Thoracic aorta (tissue), 2 donors: ENCODE measurements at regions not wholly inside any gene's neighbourhood (a gene's known extent, or its start where the extent isn't known, plus 50 kb on each side); places are given as distances from the start of the nearest gene placed in this dataset.

ENCODE experiments used
- ATAC-seq: fragments of 150-250 bp; one replicate; pipeline ENCODE4 v1.8.0; 2017; ENCODE audit warnings: low read depth; ENCODE audit not compliant: insufficient number of reproducible peaks, low FRiP score
- DNase-seq: peaks from one replicate; pipeline ENCODE4 v3.0.0-alpha.2; 2020; ENCODE audit warnings: low spot score
- H3K27ac ChIP-seq, 2 donors: fragments of 200-600 bp; sonication (generic); 1 replicate in 1 of 2; 2 replicates in 1 of 2; pipeline ENCODE4 v1.5.1; 2016; ENCODE audit warnings: mild to moderate bottlenecking in 2 of 2, moderate library complexity in 2 of 2
- H3K27me3 ChIP-seq: fragments of 200-600 bp; sonication (generic); replicated peaks from 2 replicates; pipeline ENCODE4 v1.6.0; 2016; ENCODE audit warnings: mild to moderate bottlenecking; ENCODE audit not compliant: insufficient read depth
- H3K36me3 ChIP-seq: fragments of 200-600 bp; sonication (generic); one replicate; pipeline ENCODE4 v1.5.1; 2016
- H3K4me1 ChIP-seq, 2 donors: fragments of 200-600 bp; sonication (generic); 1 replicate in 1 of 2; 2 replicates in 1 of 2; pipeline versions ENCODE4 v1.5.1 to v1.6.0; 2016; ENCODE audit warnings: low read depth in 2 of 2, mild to moderate bottlenecking in 1 of 2; ENCODE audit not compliant: control insufficient read depth in 1 of 2
- H3K4me3 ChIP-seq: fragments of 200-600 bp; sonication (generic); 2 replicates; pipeline ENCODE4 v1.5.1; 2016; ENCODE audit warnings: mild to moderate bottlenecking
- H3K9me3 ChIP-seq: fragments of 200-600 bp; sonication (generic); 2 replicates; pipeline ENCODE4 v1.5.1; 2016
- TF ChIP-seq, protein P1 (sequence below): fragments of 200-600 bp; sonication (generic); IDR thresholded peaks from one replicate; pipeline ENCODE4 v1.5.1; 2019; ENCODE audit warnings: antibody characterized with exemption

DNA sequence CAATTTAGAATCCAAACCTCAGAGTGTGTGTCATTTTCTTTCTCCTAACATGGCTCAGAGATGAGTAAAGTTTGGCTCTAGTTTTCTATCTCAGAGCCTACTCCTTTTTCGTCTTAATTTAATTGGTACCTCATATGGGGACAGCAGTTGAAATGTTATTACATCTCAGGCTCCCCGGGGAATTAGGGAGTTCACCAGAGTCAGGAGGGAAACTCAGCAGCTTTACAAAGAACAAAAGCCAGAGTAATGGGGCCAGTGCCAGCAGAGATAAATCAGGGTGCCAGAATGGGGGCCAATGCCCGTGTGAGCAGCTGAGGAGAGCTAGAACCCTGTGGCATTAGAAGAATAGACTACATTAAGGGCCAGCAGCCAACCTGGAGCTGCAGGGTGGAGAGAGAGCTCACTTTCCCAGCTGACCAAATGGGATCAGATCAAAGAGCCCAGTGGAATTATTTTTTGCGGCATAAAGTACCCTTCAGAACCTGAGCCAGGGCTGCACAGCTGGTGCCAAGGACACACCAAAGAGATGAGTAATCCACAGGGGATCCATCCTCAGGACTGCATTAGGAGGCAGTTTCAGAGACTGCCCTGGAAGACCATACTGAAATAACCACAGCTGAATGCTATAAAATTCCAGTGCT lies 207.1 kb upstream of the DKK2 start:
- TF ChIP-seq, protein P1, sequence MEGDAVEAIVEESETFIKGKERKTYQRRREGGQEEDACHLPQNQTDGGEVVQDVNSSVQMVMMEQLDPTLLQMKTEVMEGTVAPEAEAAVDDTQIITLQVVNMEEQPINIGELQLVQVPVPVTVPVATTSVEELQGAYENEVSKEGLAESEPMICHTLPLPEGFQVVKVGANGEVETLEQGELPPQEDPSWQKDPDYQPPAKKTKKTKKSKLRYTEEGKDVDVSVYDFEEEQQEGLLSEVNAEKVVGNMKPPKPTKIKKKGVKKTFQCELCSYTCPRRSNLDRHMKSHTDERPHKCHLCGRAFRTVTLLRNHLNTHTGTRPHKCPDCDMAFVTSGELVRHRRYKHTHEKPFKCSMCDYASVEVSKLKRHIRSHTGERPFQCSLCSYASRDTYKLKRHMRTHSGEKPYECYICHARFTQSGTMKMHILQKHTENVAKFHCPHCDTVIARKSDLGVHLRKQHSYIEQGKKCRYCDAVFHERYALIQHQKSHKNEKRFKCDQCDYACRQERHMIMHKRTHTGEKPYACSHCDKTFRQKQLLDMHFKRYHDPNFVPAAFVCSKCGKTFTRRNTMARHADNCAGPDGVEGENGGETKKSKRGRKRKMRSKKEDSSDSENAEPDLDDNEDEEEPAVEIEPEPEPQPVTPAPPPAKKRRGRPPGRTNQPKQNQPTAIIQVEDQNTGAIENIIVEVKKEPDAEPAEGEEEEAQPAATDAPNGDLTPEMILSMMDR, result no peak
- Histone ChIP-seq H3K4me3 (no peak overlapping the region), H3K4me1 (no peaks in the 10 kb centered on the region), H3K27ac (no peak overlapping the region), H3K36me3 (no peaks in the 10 kb centered on the region), H3K27me3 (no peaks in the 10 kb centered on the region), H3K9me3 (no peaks in the 10 kb centered on the region)
- ATAC-seq, result no peak
- DNase-seq, result no peak

DNA sequence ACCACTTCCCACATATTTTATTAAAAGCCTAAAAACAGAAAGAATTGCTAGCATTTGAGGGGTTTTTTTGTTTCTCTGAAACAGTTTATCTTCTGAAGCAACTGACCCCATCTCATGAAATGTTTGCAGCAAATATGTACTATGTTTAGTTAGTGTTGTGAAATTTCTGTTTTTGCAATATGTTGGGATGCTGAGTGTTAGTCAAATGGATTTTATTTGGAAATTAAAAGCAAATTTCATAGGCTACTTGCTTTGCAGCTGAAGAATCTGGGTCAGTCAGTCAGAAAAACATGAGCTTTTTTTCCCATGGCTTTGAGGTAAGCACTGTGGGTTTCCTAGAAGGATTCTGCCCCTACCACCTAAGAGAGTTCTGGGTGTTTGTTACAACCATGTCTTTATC lies 184.9 kb upstream of the DKK2 start:
- Histone ChIP-seq H3K9me3 (no peaks in the 10 kb centered on the region), H3K4me1 (no peaks in the 10 kb centered on the region), H3K27me3 (no peaks in the 10 kb centered on the region), H3K27ac (no peak overlapping the region), H3K36me3 (no peaks in the 10 kb centered on the region), H3K4me3 (no peak overlapping the region)
- no peak for DNase-seq
- no peak for ATAC-seq
- TF ChIP-seq, protein P1, result no peak

DNA sequence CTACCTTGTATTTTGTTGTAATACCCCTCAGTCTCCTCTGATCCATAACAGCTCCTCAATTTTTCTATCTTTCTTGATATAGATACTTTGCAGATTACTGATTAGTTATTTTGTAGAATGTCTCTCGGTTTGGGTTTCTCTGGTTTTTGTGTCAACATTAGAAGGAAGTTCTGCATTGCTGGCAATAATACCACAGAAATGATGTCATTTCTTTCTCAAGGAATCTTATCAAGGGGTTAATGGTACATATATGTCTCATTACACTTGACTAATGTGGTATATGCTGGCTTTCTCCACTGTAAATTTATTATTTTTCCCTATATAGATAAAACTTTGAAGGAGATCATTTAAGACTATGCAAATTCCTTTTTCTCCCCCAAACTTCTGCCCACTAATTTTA lies 183.6 kb upstream of the DKK2 start:
- no peaks in the 10 kb centered on the region for H3K9me3 ChIP-seq
- TF ChIP-seq, protein P1, result no peak
- H3K27ac ChIP-seq, result no peak overlapping the region
- ATAC-seq (no peak), DNase-seq (no peak)
- H3K4me1 ChIP-seq, result no peaks in the 10 kb centered on the region
- H3K4me3 ChIP-seq, result no peak overlapping the region
- H3K27me3 ChIP-seq, result no peaks in the 10 kb centered on the region
- H3K36me3 ChIP-seq, result no peaks in the 10 kb centered on the region

GRCh38 chr4:107216379-107216778 lies 180.3 kb upstream of the DKK2 start:
- H3K27me3 ChIP-seq, result no peaks in the 10 kb centered on the region
- no peaks in the 10 kb centered on the region for H3K9me3 ChIP-seq
- H3K36me3 ChIP-seq, result no peaks in the 10 kb centered on the region
- H3K4me3 ChIP-seq, result no peak overlapping the region
- ATAC-seq, result no peak
- no peak overlapping the region for H3K27ac ChIP-seq
- TF ChIP-seq, protein P1, result no peak
- no peaks in the 10 kb centered on the region for H3K4me1 ChIP-seq
- no peak for DNase-seq

DNA sequence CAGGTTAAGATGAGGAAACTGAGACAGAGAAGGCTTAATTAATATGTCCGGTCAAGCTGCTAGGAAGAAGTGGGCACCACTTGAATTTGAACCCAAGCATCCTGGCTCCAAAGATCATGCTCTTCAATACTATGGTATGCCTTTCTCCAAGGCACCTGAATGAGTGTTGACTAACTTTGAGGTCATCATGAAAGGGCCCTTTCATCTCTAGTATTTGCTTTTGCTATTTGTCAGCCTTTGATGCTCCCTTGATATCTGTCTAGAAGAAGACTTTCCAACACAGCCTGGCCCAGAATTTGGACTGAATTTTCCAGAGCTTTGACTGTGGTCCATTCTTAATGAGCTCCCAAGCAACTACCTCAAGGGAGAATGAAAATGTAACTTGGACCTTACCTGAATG lies 179.1 kb upstream of the DKK2 start:
- Histone ChIP-seq H3K27ac (no peak overlapping the region), H3K9me3 (no peaks in the 10 kb centered on the region), H3K4me1 (no peaks in the 10 kb centered on the region), H3K36me3 (no peaks in the 10 kb centered on the region), H3K27me3 (no peaks in the 10 kb centered on the region), H3K4me3 (no peak overlapping the region)
- TF ChIP-seq, protein P1, result no peak
- no peak for DNase-seq
- ATAC-seq, result no peak
